Testis (tissue), 2 donors: ENCODE measurements at regions not wholly inside any gene's neighbourhood (a gene's known extent, or its start where the extent isn't known, plus 50 kb on each side); places are given as distances from the start of the nearest gene placed in this dataset.
A peak's percentile ranks its signal among the peaks of the same experiment; 100 is the strongest.

Source experiments
- POLR2A ChIP-seq: fragments of 450-650 bp; IDR thresholded peaks from one replicate; pipeline ENCODE4 v1.6.1; 2017; ENCODE audit warnings: antibody characterized with exemption, mild to moderate bottlenecking, moderate library complexity
- TF ChIP-seq, protein P1 (sequence below), 3 experiments: fragments of 450-650 bp in 2 of 3; fragments of 200-600 bp in 1 of 3; sonication (generic) in 1 of 3; IDR thresholded peaks; one replicate each; pipeline ENCODE4 v1.5.1; 2016 to 2019; ENCODE audit warnings: antibody characterized with exemption in 3 of 3, mild to moderate bottlenecking in 2 of 3, moderate library complexity in 1 of 3

DNA sequence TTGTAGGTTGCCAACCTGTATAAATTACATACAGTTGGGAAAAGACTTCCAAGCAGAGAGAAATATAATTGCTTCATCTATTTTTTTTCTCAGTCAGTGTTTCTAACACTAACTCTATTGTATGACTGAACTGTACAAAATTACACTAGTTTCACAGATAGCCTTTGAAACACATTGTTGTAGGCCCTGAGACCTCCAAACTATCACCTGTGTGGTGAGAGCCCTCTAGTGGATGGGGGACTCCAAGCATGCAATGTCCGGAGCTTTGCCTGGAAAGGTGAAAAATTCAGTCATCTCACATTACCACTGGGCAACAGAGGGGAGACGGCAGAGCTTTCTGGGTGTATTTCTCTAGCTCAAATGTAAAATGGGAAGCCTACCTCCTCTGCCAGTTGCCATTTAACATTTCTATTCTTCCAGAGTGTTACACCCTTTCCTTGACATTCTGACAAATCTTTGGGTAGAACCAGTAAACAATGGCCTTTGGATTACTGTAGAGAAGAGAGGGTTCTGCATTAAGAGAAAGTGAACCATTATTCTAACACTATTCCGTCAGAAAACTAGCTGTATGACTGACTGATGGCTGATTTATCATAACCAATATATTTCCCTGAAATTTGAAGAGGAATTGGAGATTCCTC is 212.2 kb downstream of the LYPLAL1 start:
- TF ChIP-seq, protein P1, sequence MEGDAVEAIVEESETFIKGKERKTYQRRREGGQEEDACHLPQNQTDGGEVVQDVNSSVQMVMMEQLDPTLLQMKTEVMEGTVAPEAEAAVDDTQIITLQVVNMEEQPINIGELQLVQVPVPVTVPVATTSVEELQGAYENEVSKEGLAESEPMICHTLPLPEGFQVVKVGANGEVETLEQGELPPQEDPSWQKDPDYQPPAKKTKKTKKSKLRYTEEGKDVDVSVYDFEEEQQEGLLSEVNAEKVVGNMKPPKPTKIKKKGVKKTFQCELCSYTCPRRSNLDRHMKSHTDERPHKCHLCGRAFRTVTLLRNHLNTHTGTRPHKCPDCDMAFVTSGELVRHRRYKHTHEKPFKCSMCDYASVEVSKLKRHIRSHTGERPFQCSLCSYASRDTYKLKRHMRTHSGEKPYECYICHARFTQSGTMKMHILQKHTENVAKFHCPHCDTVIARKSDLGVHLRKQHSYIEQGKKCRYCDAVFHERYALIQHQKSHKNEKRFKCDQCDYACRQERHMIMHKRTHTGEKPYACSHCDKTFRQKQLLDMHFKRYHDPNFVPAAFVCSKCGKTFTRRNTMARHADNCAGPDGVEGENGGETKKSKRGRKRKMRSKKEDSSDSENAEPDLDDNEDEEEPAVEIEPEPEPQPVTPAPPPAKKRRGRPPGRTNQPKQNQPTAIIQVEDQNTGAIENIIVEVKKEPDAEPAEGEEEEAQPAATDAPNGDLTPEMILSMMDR (IDR thresholded peaks at IDR 0.05): peak; percentile 25 to 45 (median 44)
- TF ChIP-seq POLR2A: no peak
